HEK293T (cell line): ENCODE measurements at regions not wholly inside any gene's neighbourhood (a gene's known extent, or its start where the extent isn't known, plus 50 kb on each side); places are given as distances from the start of the nearest gene placed in this dataset.
"Not testable (repeated sequence)": the region's sequence is repeated elsewhere in the genome, so short reads cannot be mapped to it uniquely, and the experiment has no call there.

Source experiments
- CTCF ChIA-PET: fragments of 350-600 bp; formaldehyde crosslinking; extraction: SDS; loops from one replicate; lab custom pipeline; 2021; ENCODE audit warnings: antibody characterized with exemption, inconsistent platforms; lab: Yijun Ruan, JAX
- POLR2A ChIA-PET: fragments of 350-600 bp; formaldehyde crosslinking; extraction: SDS; loops from one replicate; lab custom pipeline; 2020; ENCODE audit warnings: antibody characterized with exemption, inconsistent platforms; lab: Yijun Ruan, JAX
- DNase-seq: peaks from one replicate; pipeline ENCODE4 v3.0.0; 2012; ENCODE audit warnings: mixed read lengths; ENCODE audit errors: extremely low spot score
- ARNT ChIP-seq: fragments of 450-650 bp; IDR thresholded peaks from 2 replicates; pipeline ENCODE4 v1.6.1; 2017; ENCODE audit warnings: mild to moderate bottlenecking
- BHLHE40 ChIP-seq: fragments of 450-650 bp; IDR thresholded peaks from 2 replicates; pipeline ENCODE4 v1.6.1; 2016; ENCODE audit warnings: mild to moderate bottlenecking, moderate library complexity, borderline replicate concordance
- CTBP1 ChIP-seq: fragments of 450-650 bp; IDR thresholded peaks from 2 replicates; pipeline ENCODE4 v1.6.1; 2016; ENCODE audit warnings: borderline replicate concordance
- ELF4 ChIP-seq: fragments of 450-650 bp; IDR thresholded peaks from 2 replicates; pipeline ENCODE4 v1.6.1; 2017; ENCODE audit warnings: antibody characterized with exemption
- FOXA1 ChIP-seq: fragments of 450-650 bp; IDR thresholded peaks from 2 replicates; pipeline ENCODE4 v1.6.1; 2016; ENCODE audit warnings: mild to moderate bottlenecking
- FOXK2 ChIP-seq: fragments of 450-650 bp; IDR thresholded peaks from 2 replicates; pipeline ENCODE4 v1.6.1; 2016; ENCODE audit warnings: mild to moderate bottlenecking
- FOXM1 ChIP-seq: fragments of 450-650 bp; IDR thresholded peaks from 2 replicates; pipeline ENCODE4 v1.6.1; 2017; ENCODE audit warnings: mild to moderate bottlenecking, borderline replicate concordance
- HDGF ChIP-seq: fragments of 450-650 bp; IDR thresholded peaks from 2 replicates; pipeline ENCODE4 v1.6.1; 2017; ENCODE audit warnings: antibody characterized with exemption, borderline replicate concordance
- L3MBTL2 ChIP-seq: fragments of 450-650 bp; conservative IDR thresholded peaks from 2 replicates; pipeline ENCODE4 v1.6.1; 2016; ENCODE audit warnings: mild to moderate bottlenecking
- LEF1 ChIP-seq: fragments of 450-650 bp; IDR thresholded peaks from 2 replicates; pipeline ENCODE4 v1.6.1; 2017; ENCODE audit warnings: mild to moderate bottlenecking, borderline replicate concordance
- NFRKB ChIP-seq: fragments of 450-650 bp; IDR thresholded peaks from 2 replicates; pipeline ENCODE4 v1.6.1; 2016; ENCODE audit warnings: mild to moderate bottlenecking, moderate library complexity
- PKNOX1 ChIP-seq: fragments of 450-650 bp; IDR thresholded peaks from 2 replicates; pipeline ENCODE4 v1.6.1; 2016
- SP1 ChIP-seq: fragments of 450-650 bp; IDR thresholded peaks from 2 replicates; pipeline ENCODE4 v1.6.1; 2017
- SUZ12 ChIP-seq: fragments of 450-650 bp; IDR thresholded peaks from 2 replicates; pipeline ENCODE4 v1.6.1; 2016; ENCODE audit warnings: mild to moderate bottlenecking
- TARDBP ChIP-seq: fragments of 450-650 bp; IDR thresholded peaks from 2 replicates; pipeline ENCODE4 v1.6.1; 2016
- ZNF384 ChIP-seq: fragments of 450-650 bp; IDR thresholded peaks from 2 replicates; pipeline ENCODE4 v1.6.1; 2016

- ChIA-PET POLR2A (no interaction called here), CTCF (no interaction called here)
- DNase-seq, result no peak
- TF ChIP-seq SUZ12 (no peak), FOXA1 (no peak), NFRKB (no peak)
Measured at GRCh38 chr6:868201-868600, 175.3 kb upstream of the EXOC2 start.

GRCh38 chr6:867378-867777, 174.4 kb upstream of the EXOC2 start:
- ChIA-PET CTCF (no interaction called here), POLR2A (no interaction called here)
- no peak for TF ChIP-seq FOXA1
- no peak for TF ChIP-seq BHLHE40
- TF ChIP-seq ZNF384, result no peak
- TF ChIP-seq ARNT, result no peak
- TF ChIP-seq HDGF, result no peak
- no peak for TF ChIP-seq SP1
- TF ChIP-seq TARDBP, result no peak
- TF ChIP-seq PKNOX1, result no peak
- TF ChIP-seq L3MBTL2, result no peak
- TF ChIP-seq NFRKB, result no peak
- TF ChIP-seq FOXM1, result no peak
- no peak for TF ChIP-seq ELF4
- no peak for DNase-seq

GRCh38 chr6:866316-866715, 173.4 kb upstream of the EXOC2 start:
- no peak for DNase-seq
- ChIA-PET CTCF (no interaction called here), POLR2A (no interaction called here)
- no peak for TF ChIP-seq CTBP1
- no peak for TF ChIP-seq FOXM1
- no peak for TF ChIP-seq FOXK2
- TF ChIP-seq NFRKB, result no peak
- no peak for TF ChIP-seq FOXA1
- no peak for TF ChIP-seq LEF1
- TF ChIP-seq PKNOX1, result no peak
- TF ChIP-seq L3MBTL2, result no peak

- POLR2A ChIA-PET, result no interaction called here
- no peak for DNase-seq
- TF ChIP-seq ELF4 (no peak), TARDBP (no peak), FOXA1 (no peak)
- CTCF ChIA-PET, result no interaction called here
Measured at GRCh38 chr6:865846-866245, 172.9 kb upstream of the EXOC2 start.

- POLR2A ChIA-PET, result no interaction called here
- CTCF ChIA-PET, result interaction anchor here (1.2 kb wide), 1 partner anchor 142 kb away, joined by 4 read pairs; no protein-coding TSS in a partner anchor
- TF ChIP-seq LEF1, result no peak
- no peak for DNase-seq
Measured at GRCh38 chr6:863831-864230, 170.9 kb upstream of the EXOC2 start.

GRCh38 chr6:863127-863526, 170.2 kb upstream of the EXOC2 start:
- POLR2A ChIA-PET, CTCF ChIA-PET, DNase-seq: not testable (repeated sequence)

- ChIA-PET CTCF (no interaction called here), POLR2A (no interaction called here)
- TF ChIP-seq LEF1 (no peak), TARDBP (no peak)
- DNase-seq, result no peak
Measured at GRCh38 chr6:859936-860335, 167.0 kb upstream of the EXOC2 start.

- CTCF ChIA-PET, result no interaction called here
- POLR2A ChIA-PET, result no interaction called here
- DNase-seq, result no peak
- TF ChIP-seq SP1 (no peak), ELF4 (no peak), SUZ12 (no peak), FOXM1 (no peak), FOXK2 (no peak), HDGF (no peak), LEF1 (no peak), BHLHE40 (no peak), TARDBP (no peak), FOXA1 (no peak), PKNOX1 (no peak), ARNT (no peak), ZNF384 (no peak), CTBP1 (no peak), L3MBTL2 (no peak), NFRKB (no peak)
Measured at GRCh38 chr6:854406-855118, 161.6 kb upstream of the EXOC2 start.

GRCh38 chr6:852216-852615, 159.3 kb upstream of the EXOC2 start:
- POLR2A ChIA-PET, CTCF ChIA-PET, DNase-seq: not testable (repeated sequence)
